H1 (cell line): ENCODE measurements at regions not wholly inside any gene's neighbourhood (a gene's known extent, or its start where the extent isn't known, plus 50 kb on each side); places are given as distances from the start of the nearest gene placed in this dataset.

Experiments used
- CBX5 ChIP-seq: fragments of 300-800, 300-1000 bp; sonication (generic); IDR thresholded peaks from 2 replicates; pipeline ENCODE4 v1.7.1; 2016; ENCODE audit warnings: antibody characterized with exemption, low read length, low read depth
- CHD7 ChIP-seq: fragments of 300-600 bp; sonication (generic); IDR thresholded peaks from 2 replicates; pipeline ENCODE4 v1.7.1; 2012; ENCODE audit warnings: low read length, moderate library complexity, mild to moderate bottlenecking, inconsistent platforms; ENCODE audit not compliant: insufficient replicate concordance
- FOSL1 ChIP-seq: IDR thresholded peaks from 2 replicates; pipeline ENCODE4 v1.6.1; 2011; ENCODE audit warnings: mild to moderate bottlenecking, low read depth, low read length, moderate library complexity; ENCODE audit not compliant: insufficient read depth
- GTF2F1 ChIP-seq: IDR thresholded peaks from 2 replicates; pipeline ENCODE4 v1.6.1; 2012; ENCODE audit warnings: low read depth, low read length, improper control_type of control experiment, borderline replicate concordance
- PHF8 ChIP-seq: fragments of 200-600 bp; sonication (generic); conservative IDR thresholded peaks from 2 replicates; pipeline ENCODE4 v1.7.1; 2012; ENCODE audit warnings: low read depth, mild to moderate bottlenecking, inconsistent platforms, low read length, moderate library complexity
- SIN3A ChIP-seq, 2 experiments: IDR thresholded peaks in 1 of 2; conservative IDR thresholded peaks in 1 of 2; 2 replicates each; pipeline ENCODE4 v1.6.1; 2011 to 2012; ENCODE audit warnings: low read length in 2 of 2, improper control_type of control experiment in 1 of 2, low read depth in 1 of 2, mild to moderate bottlenecking in 1 of 2

- no peak for TF ChIP-seq CHD7
- TF ChIP-seq SIN3A (conservative IDR thresholded peaks at IDR 0.05 in 1 of 2, IDR thresholded peaks at IDR 0.05 in 1 of 2; ENCODE audit: low read depth in 1 of 2, low read length in 2 of 2), result no peak
- no peak for TF ChIP-seq GTF2F1
- no peak for TF ChIP-seq CBX5
- no peak for TF ChIP-seq FOSL1
- TF ChIP-seq PHF8, result no peak
These were observed 178.0 kb upstream of the FAM3C start (continued) for GRCh38 chr7:121574109-121574508.
